H1 (cell line): ENCODE measurements at regions not wholly inside any gene's neighbourhood (a gene's known extent, or its start where the extent isn't known, plus 50 kb on each side); places are given as distances from the start of the nearest gene placed in this dataset.

ENCODE experiments used
- CTCF ChIA-PET: fragments of 300-600 bp; sonication (Branson Sonifier 250); formaldehyde crosslinking; loops from one replicate; lab custom pipeline; 2021; ENCODE audit not compliant: partially characterized antibody; lab: Charles Lee
- POLR2A ChIA-PET: fragments of 300-600 bp; sonication (Branson Sonifier 250); formaldehyde crosslinking; loops from one replicate; lab custom pipeline; 2021; ENCODE audit warnings: inconsistent platforms; ENCODE audit not compliant: partially characterized antibody; lab: Charles Lee
- DNase-seq, 2 experiments: peaks; one replicate each; pipeline versions ENCODE4 v3.0.0 to v3.0.0-alpha.2; 2010 to 2022; ENCODE audit warnings: low spot score in 2 of 2, low read depth in 1 of 2, mixed read lengths in 1 of 2
- FAIRE-seq: peaks from 2 replicates; lab custom pipeline; 2011; peaks lifted over from hg19 to GRCh38; lab: Jason Lieb, UNC
- H2AFZ ChIP-seq: 2 replicates; pipeline ENCODE4 v1.8.1; 2012; ENCODE audit warnings: low read length, inconsistent platforms
- H2AK5ac ChIP-seq: 2 replicates; pipeline ENCODE4 v1.6.1; 2013; ENCODE audit warnings: low read depth, low read length
- H2BK120ac ChIP-seq: replicated peaks from 2 replicates; pipeline ENCODE3; 2013; ENCODE audit warnings: low read depth, low read length, inconsistent platforms
- H2BK12ac ChIP-seq: 2 replicates; pipeline ENCODE4 v1.6.1; 2013; ENCODE audit warnings: low read depth, low read length
- H2BK15ac ChIP-seq: 2 replicates; pipeline ENCODE4 v1.6.1; 2013; ENCODE audit warnings: low read length
- H2BK20ac ChIP-seq: 2 replicates; pipeline ENCODE4 v1.6.1; 2013; ENCODE audit warnings: low read length
- H2BK5ac ChIP-seq: 2 replicates; pipeline ENCODE4 v1.6.1; 2013; ENCODE audit warnings: low read depth, low read length
- H3K14ac ChIP-seq: 2 replicates; pipeline ENCODE4 v1.6.1; 2013; ENCODE audit warnings: inconsistent platforms; ENCODE audit not compliant: insufficient read length
- H3K18ac ChIP-seq: 2 replicates; pipeline ENCODE4 v1.6.1; 2013; ENCODE audit warnings: low read length; ENCODE audit errors: extremely low read depth
- H3K23ac ChIP-seq: 2 replicates; pipeline ENCODE4 v1.6.1; 2013; ENCODE audit warnings: inconsistent platforms; ENCODE audit not compliant: insufficient read length
- H3K23me2 ChIP-seq: 2 replicates; pipeline ENCODE4 v1.6.1; 2013; ENCODE audit warnings: low read depth, low read length
- H3K27ac ChIP-seq: 2 replicates; pipeline ENCODE4 v1.6.1; 2011; ENCODE audit warnings: low read depth, low read length, inconsistent platforms
- H3K27me3 ChIP-seq, 4 experiments: replicated peaks in 1 of 4; 1 replicate in 1 of 4; 2 replicates in 3 of 4; pipeline versions ENCODE4 v1.6.1 to v1.8.1; 2011 to 2013; ENCODE audit warnings: low read length in 3 of 4, mild to moderate bottlenecking in 3 of 4, inconsistent platforms in 2 of 4, mixed read lengths in 2 of 4, moderate library complexity in 1 of 4; ENCODE audit not compliant: control insufficient read depth in 3 of 4, insufficient read depth in 3 of 4; ENCODE audit errors: extremely low read depth in 1 of 4
- H3K36me3 ChIP-seq, 4 experiments: 2 replicates each; pipeline versions ENCODE4 v1.6.1 to v1.8.1; 2011 to 2013; ENCODE audit warnings: mild to moderate bottlenecking in 4 of 4, low read length in 3 of 4, moderate library complexity in 2 of 4, control low read depth in 1 of 4, inconsistent platforms in 1 of 4; ENCODE audit not compliant: insufficient read depth in 4 of 4, control insufficient read depth in 2 of 4
- H3K4ac ChIP-seq: replicated peaks from 2 replicates; pipeline ENCODE3; 2013; ENCODE audit warnings: low read length, low read depth, mixed read lengths, inconsistent platforms; ENCODE audit not compliant: insufficient read length
- H3K4me1 ChIP-seq, 4 experiments: replicated peaks in 1 of 4; 1 replicate in 1 of 4; 2 replicates in 3 of 4; pipeline versions ENCODE4 v1.6.1 to v1.8.1; 2011 to 2013; ENCODE audit warnings: low read length in 3 of 4, inconsistent platforms in 2 of 4, mixed read lengths in 1 of 4; ENCODE audit not compliant: insufficient read depth in 4 of 4, control insufficient read depth in 3 of 4
- H3K4me2 ChIP-seq, 2 experiments: 2 replicates each; pipeline versions ENCODE4 v1.6.1 to v1.8.1; 2011 to 2013; ENCODE audit warnings: low read depth in 2 of 2, low read length in 2 of 2, control low read depth in 1 of 2, inconsistent platforms in 1 of 2, mild to moderate bottlenecking in 1 of 2; ENCODE audit not compliant: insufficient read depth in 1 of 2
- H3K4me3 ChIP-seq, 4 experiments: fragments of 200-600, 300-600 bp in 1 of 4; sonication (generic), shearing (Covaris generic), sonication (Bioruptor Twin) in 1 of 4; 2 replicates each; pipeline versions ENCODE4 v1.5.1 to v1.8.1; 2011 to 2016; ENCODE audit warnings: low read length in 4 of 4, low read depth in 3 of 4, control low read depth in 2 of 4, inconsistent platforms in 2 of 4, mild to moderate bottlenecking in 2 of 4, mixed read lengths in 1 of 4, moderate library complexity in 1 of 4; ENCODE audit not compliant: insufficient read depth in 2 of 4; ENCODE audit errors: extremely low read depth in 1 of 4
- H3K56ac ChIP-seq: replicated peaks from 2 replicates; pipeline ENCODE3; 2013; ENCODE audit warnings: low read depth, mild to moderate bottlenecking, mixed read lengths, low read length, inconsistent platforms; ENCODE audit not compliant: insufficient read length
- H3K79me1 ChIP-seq: 2 replicates; pipeline ENCODE4 v1.6.1; 2013; ENCODE audit warnings: low read depth, low read length, control low read depth
- H3K79me2 ChIP-seq, 2 experiments: 2 replicates each; pipeline versions ENCODE4 v1.6.1 to v1.8.1; 2012 to 2013; ENCODE audit warnings: low read length in 2 of 2, mild to moderate bottlenecking in 2 of 2, inconsistent platforms in 1 of 2; ENCODE audit not compliant: insufficient read depth in 2 of 2, control insufficient read depth in 1 of 2
- H3K9ac ChIP-seq, 4 experiments: replicated peaks in 1 of 4; 1 replicate in 1 of 4; 2 replicates in 3 of 4; pipeline versions ENCODE4 v1.6.1 to v1.8.1; 2011 to 2013; ENCODE audit warnings: low read depth in 3 of 4, low read length in 3 of 4, control low read depth in 2 of 4, mild to moderate bottlenecking in 2 of 4, moderate library complexity in 2 of 4, inconsistent platforms in 1 of 4; ENCODE audit errors: extremely low read depth in 1 of 4
- H3K9me3 ChIP-seq, 2 experiments: 2 replicates each; pipeline versions ENCODE4 v1.6.1 to v1.8.1; 2012 to 2013; ENCODE audit warnings: mild to moderate bottlenecking in 2 of 2, moderate library complexity in 2 of 2, control low read depth in 1 of 2, inconsistent platforms in 1 of 2, low read depth in 1 of 2, low read length in 1 of 2, mixed read lengths in 1 of 2; ENCODE audit not compliant: insufficient read depth in 2 of 2
- H4K20me1 ChIP-seq, 2 experiments: replicated peaks in 1 of 2; 2 replicates each; pipeline versions ENCODE3 to v1.8.1; 2011 to 2013; ENCODE audit warnings: inconsistent platforms in 2 of 2, low read length in 2 of 2, mild to moderate bottlenecking in 1 of 2; ENCODE audit not compliant: insufficient read depth in 2 of 2, control insufficient read depth in 1 of 2
- H4K5ac ChIP-seq: 2 replicates; pipeline ENCODE4 v1.6.1; 2013; ENCODE audit warnings: low read length, low read depth, mixed read lengths, inconsistent platforms; ENCODE audit not compliant: insufficient read length
- H4K8ac ChIP-seq: 2 replicates; pipeline ENCODE4 v1.8.0; 2013; ENCODE audit warnings: mild to moderate bottlenecking, moderate library complexity, low read length, inconsistent platforms; ENCODE audit not compliant: insufficient read depth; ENCODE audit errors: extremely low read depth
- H4K91ac ChIP-seq: replicated peaks from 2 replicates; pipeline ENCODE3; 2013; ENCODE audit warnings: low read length, mixed read lengths, inconsistent platforms; ENCODE audit not compliant: insufficient read length
- CBX5 ChIP-seq: fragments of 300-800, 300-1000 bp; sonication (generic); IDR thresholded peaks from 2 replicates; pipeline ENCODE4 v1.7.1; 2016; ENCODE audit warnings: antibody characterized with exemption, low read length, low read depth
- GTF2F1 ChIP-seq: IDR thresholded peaks from 2 replicates; pipeline ENCODE4 v1.6.1; 2012; ENCODE audit warnings: low read depth, low read length, improper control_type of control experiment, borderline replicate concordance
- JUND ChIP-seq: IDR thresholded peaks from 2 replicates; pipeline ENCODE4 v1.6.1; 2011; ENCODE audit warnings: mild to moderate bottlenecking, improper control_type of control experiment, low read length
- MAFK ChIP-seq: IDR thresholded peaks from 2 replicates; pipeline ENCODE4 v1.6.1; 2012; ENCODE audit warnings: low read depth, mild to moderate bottlenecking, improper control_type of control experiment, low read length
- SIX5 ChIP-seq: IDR thresholded peaks from 2 replicates; pipeline ENCODE4 v1.6.1; 2011; ENCODE audit warnings: mild to moderate bottlenecking, low read depth, low read length
- TCF12 ChIP-seq: IDR thresholded peaks from 2 replicates; pipeline ENCODE4 v1.6.1; 2011; ENCODE audit warnings: low read depth, mild to moderate bottlenecking, low read length
- YY1 ChIP-seq: IDR thresholded peaks from 2 replicates; pipeline ENCODE4 v1.6.1; 2011; ENCODE audit warnings: low read depth, mild to moderate bottlenecking, low read length
- ZNF274 ChIP-seq: IDR thresholded peaks from 2 replicates; pipeline ENCODE4 v1.7.0; 2012; ENCODE audit warnings: low read length, borderline replicate concordance; ENCODE audit errors: extremely low read depth
- WGBS, 2 experiments: shearing (Covaris generic) in 1 of 2; methylation state at CpG; one replicate each; pipeline versions ENCODE4 v1.1.6 to v1.1.7; 2013 to 2015; ENCODE audit warnings: low lambda C conversion rate in 2 of 2, mixed read lengths in 2 of 2, inconsistent platforms in 1 of 2, low coverage in 1 of 2, missing lambda C conversion rate in 1 of 2; ENCODE audit not compliant: insufficient replicate concordance in 2 of 2, insufficient coverage in 1 of 2, insufficient read length in 1 of 2; ENCODE audit errors: extremely low coverage in 1 of 2, missing lambda C conversion rate in 1 of 2; 5-methylcytosine and 5-hydroxymethylcytosine counted together
- TF ChIP-seq, protein P1 (sequence below): IDR thresholded peaks from 2 replicates; pipeline ENCODE4 v1.6.1; 2012; ENCODE audit warnings: low read length, inconsistent platforms

DNA sequence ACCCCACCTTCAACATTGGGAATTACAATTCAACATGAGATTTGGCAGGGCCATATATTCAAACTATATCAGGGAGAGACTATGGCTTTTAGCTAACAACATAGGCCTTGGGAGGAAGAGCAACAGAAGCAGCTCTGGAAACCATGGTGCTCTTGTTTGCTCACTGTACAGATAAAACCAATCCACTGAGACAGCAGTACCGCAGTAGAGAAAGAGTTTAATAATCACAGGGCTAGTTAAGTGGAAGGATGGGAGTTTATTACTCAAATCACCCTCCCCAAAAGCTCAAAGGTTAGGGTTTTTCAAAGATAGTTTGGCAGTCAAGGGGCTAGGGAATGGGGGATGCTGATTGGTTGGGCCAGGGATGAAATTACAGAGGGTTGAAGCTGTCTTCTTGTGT lies 52.7 kb upstream of the CRHR1 start:
- H3K9ac ChIP-seq = no peak overlapping the region
- H4K5ac ChIP-seq = no peak overlapping the region
- no peaks in the 10 kb centered on the region for H3K36me3 ChIP-seq
- ChIA-PET POLR2A (no interaction called here), CTCF (interaction anchor here (0.8 to 6.6 kb wide), 6 partner anchors 8 to 118 kb away, joined by 3 to 38 read pairs (median 4); no protein-coding TSS in a partner anchor)
- H2BK120ac ChIP-seq = no peak overlapping the region
- no peaks in the 10 kb centered on the region for H3K79me2 ChIP-seq
- no peak overlapping the region for H2BK20ac ChIP-seq
- no peak overlapping the region for H2BK15ac ChIP-seq
- FAIRE-seq (no peak), DNase-seq (no peak)
- H4K8ac ChIP-seq = no peak overlapping the region
- no peak overlapping the region for H3K4ac ChIP-seq
- H2AFZ ChIP-seq = no peak overlapping the region
- H3K23ac ChIP-seq = no peak overlapping the region
- no peak overlapping the region for H4K91ac ChIP-seq
- no peak overlapping the region for H2BK12ac ChIP-seq
- 0 out of 4 replicates have a peak, but pooled peaks cover 3% of the 10 kb centered on the region in 2 experiments for H3K9me3 ChIP-seq
- H2BK5ac ChIP-seq = no peak overlapping the region
- H3K4me1 ChIP-seq = no peaks in the 10 kb centered on the region
- no peak overlapping the region for H3K4me3 ChIP-seq
- WGBS, 2 experiments = 89% methylated on average over 1 of the region's 1 CpG; no CpG with 5 or more reads in 1 of the 2 experiments
- H3K23me2 ChIP-seq = no peaks in the 10 kb centered on the region
- no peak overlapping the region for H3K14ac ChIP-seq
- no peak overlapping the region for H3K4me2 ChIP-seq
- H3K18ac ChIP-seq = no peak overlapping the region
- H3K27ac ChIP-seq = no peak overlapping the region
- no peaks in the 10 kb centered on the region for H4K20me1 ChIP-seq
- TF ChIP-seq MAFK (no peak), ZNF274 (no peak), YY1 (no peak), TCF12 (no peak), SIX5 (no peak), CBX5 (no peak), GTF2F1 (no peak), JUND (no peak)
- TF ChIP-seq, protein P1, sequence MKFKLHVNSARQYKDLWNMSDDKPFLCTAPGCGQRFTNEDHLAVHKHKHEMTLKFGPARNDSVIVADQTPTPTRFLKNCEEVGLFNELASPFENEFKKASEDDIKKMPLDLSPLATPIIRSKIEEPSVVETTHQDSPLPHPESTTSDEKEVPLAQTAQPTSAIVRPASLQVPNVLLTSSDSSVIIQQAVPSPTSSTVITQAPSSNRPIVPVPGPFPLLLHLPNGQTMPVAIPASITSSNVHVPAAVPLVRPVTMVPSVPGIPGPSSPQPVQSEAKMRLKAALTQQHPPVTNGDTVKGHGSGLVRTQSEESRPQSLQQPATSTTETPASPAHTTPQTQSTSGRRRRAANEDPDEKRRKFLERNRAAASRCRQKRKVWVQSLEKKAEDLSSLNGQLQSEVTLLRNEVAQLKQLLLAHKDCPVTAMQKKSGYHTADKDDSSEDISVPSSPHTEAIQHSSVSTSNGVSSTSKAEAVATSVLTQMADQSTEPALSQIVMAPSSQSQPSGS = no peak
- H3K27me3 ChIP-seq = peaks cover 0 to 5% (median under 1%) of the 10 kb centered on the region in 4 experiments; a peak in 3 of 7 replicates
- H3K79me1 ChIP-seq = no peaks in the 10 kb centered on the region
- no peak overlapping the region for H3K56ac ChIP-seq
- no peak overlapping the region for H2AK5ac ChIP-seq
